HG03175 (cell line): ENCODE measurements at regions not wholly inside any gene's neighbourhood (a gene's known extent, or its start where the extent isn't known, plus 50 kb on each side); places are given as distances from the start of the nearest gene placed in this dataset.

Experiments
- ATAC-seq: cut with Tn5 transposase; IDR thresholded peaks from one replicate; pipeline ENCODE4 v1.9.1; 2021; ENCODE audit warnings: mild to moderate bottlenecking, moderate library complexity; ENCODE audit not compliant: unreplicated experiment

DNA sequence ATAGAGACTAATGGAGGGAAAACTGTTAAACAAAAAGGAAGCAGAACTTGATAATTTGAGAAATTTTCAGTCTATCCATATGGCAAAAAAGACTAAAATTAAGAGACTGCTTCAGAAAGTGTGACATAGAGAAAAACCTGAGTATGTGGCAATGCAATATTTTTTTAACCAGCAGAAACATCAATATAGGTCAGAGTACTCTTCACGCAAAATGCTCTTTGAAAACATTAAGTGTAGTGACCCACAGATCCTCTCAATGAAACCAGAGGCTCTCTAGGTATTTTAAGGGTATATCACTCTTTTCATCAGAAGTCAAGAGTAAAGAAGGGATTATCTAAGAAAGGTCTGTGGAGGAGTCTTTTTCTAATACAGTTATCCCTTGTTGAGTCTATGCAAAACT is 1394.8 kb downstream of the DSC3 start:
- no peak for ATAC-seq

DNA sequence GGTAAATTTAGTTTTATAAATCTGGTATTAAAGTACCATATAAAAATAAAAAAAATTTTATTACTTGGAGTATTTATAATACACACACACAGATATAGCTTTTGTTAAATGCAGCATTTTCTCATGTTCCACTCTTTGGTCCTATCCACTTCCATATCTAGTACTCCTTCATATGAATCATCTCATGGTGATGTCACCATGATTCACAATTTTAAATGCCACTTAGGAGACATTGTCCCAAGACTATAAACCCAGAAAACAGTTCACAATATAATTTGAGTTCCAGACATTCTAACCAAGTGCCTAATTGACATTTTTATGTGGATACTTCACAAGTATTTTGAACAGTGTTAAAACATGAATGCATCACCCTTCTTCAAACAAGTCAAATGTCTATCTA is 1398.3 kb downstream of the DSC3 start:
- ATAC-seq: no peak

DNA sequence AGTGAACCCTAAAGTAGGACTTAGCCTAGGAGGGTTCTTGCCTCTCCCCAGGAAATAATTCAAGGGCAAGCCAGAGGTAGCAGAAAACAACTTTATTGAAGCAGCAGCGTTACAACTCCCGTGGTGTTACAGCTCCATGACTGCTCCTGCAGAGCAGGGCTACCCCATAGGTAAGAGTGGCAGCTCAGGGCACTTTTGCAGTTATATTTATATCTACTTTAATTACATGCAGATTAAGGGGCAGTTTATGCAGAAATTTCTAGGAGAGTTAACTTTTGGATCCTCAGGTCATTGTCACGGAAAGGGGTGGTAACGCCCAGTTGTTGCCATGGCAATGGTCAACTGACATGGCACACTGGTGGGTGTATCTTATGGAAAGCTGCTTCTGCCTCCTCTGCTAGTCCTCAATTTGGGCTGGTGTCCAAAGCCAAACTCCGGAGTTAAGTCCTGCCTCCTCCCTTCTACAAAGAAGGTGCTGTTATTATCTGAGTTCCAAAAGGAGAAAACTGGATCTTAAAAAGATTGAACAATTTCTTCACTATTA is 1413.0 kb downstream of the DSC3 start:
- ATAC-seq: no peak

DNA sequence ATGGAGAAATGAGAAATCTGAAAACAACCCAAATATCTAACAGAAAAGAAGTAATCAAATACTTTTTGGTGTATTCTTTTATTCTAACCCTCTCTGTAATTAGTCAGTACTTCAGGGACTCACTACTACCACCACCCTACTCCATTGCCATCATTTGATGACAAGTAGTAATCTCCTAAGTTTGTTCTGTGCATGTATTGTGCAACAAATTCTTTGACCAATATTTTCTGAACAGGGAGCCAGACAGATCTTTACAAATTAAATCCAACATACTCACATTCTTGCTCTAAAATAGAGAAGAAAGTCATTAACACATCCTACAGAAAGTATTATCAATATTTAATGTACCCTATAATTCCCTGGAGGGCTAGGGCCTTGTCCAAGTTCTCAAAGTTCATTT is 1416.4 kb downstream of the DSC3 start:
- ATAC-seq: no peak

DNA sequence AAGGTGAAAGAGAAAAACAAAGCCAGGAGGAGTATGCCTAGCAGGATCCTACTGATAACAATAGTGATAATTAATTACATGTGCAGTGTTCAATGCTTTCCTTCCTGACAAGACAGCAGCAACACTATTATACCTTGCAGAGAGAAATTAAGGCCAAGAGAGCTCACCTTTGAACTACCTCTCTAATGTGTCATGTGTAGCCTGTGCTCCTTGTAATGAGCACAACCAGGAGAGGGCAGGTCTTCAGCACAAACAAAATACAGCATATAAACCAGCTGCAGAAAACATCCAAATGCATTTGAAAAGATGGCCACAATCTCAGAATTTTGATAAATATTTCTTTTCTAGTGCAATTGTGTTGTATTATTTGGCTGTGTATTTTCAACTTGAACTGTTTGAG is 1425.7 kb downstream of the DSC3 start:
- no peak for ATAC-seq

DNA sequence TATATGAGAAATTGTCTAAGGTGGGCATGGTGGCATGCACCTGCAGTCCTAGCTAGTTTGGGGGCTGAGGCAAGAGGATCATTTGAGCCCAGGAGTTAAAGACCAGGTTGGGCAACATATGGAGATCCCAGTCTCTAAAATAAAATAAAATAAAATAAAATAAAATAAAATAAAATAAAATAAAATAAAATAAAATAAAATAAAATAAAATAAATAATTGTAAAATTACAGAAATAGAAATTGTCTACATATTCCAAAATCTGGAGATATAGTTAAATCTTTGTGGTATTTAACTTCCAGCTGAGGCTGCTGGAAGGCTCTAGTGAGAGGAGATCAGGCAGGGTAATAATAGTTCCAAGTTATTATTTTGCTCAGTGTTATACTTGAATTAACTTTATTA is 1432.1 kb upstream of the CDH2 start:
- ATAC-seq: no peak

DNA sequence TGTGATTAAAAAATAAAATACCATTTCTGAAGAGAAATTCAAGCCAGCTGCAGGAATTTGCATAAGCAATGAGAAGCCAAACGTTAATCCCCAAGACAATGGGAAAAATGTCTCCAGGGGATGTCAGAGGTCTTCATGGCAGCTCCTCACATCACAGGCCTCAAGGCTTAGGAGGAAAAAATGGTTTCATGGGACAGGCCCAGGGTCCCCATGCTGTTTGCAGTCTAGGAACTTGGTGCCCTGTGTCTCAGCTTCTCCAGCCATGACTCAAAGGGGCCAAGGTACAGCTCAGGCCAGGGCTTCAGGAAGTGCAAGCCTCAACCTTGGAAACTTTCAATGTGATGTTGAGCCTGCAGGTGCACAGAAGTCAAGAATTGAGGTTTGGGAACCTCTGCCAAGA is 1428.4 kb upstream of the CDH2 start:
- no peak for ATAC-seq

DNA sequence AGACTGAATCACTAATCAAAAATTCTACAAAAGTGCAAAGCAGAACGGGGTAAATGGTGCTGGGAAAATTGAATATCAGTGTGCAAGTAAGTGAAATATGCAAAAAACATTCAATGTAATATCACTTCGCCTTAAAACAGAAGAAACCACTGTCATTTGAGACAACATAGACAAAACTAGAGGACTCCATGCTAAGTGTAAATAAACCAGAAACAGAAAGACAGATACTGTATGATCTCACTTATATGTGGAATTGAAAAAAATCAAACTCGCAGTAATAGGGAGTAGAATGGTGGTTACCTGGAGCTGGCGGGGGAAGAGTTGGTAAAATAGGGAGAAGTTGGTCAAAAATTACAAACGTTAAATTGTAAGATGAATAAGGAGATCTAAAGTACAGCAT is 1420.0 kb upstream of the CDH2 start:
- ATAC-seq: no peak

DNA sequence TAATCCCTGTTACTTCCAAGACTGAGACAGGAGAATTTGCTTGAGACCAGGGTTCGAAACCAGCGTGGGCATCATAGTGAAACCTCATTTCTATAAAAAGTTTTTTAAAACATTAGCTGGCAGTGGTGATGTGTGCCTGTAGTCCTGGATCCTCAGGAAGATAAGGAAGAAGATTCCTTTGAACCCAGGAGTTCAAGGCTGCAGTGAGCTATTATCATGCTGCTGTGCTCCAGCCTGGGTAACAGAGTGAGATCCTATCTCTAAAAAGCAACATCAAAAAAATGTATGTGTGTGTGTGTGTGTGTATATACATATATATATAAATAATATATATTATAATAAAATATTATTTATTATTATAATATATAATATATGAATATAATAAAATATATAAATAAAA is 1417.6 kb upstream of the CDH2 start:
- no peak for ATAC-seq

DNA sequence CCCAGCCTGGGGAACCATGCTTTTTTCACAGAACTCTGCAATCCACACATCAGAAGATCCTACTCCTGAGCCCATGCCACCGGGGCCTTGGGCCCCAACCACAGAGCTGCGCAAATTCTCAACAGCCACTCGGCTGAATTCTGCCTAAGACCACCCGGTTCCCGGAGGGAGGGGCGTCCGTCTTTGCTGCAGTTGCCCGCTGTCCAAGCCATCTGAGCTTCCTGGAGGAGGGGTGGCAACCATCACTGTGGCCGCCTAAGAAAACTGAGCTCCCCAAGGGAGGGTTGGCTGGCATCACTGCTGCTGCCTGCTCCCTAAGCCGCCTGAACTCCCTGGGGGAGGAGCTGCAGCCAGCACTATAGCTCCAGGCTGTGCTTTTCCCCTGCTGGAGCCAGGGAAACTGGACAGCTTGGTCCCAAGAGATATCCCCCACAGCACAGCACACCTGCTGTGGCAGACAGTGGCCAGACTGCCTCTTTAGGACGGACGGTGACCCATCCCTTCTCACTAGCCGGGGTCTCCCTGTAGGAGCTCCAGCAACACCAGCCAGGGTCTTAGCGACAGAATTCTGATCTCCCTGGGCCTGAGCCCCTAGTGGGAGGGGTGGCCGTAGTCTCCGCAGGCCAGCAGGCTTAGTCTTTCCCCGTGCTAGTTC is 1411.6 kb upstream of the CDH2 start:
- ATAC-seq: no peak

DNA sequence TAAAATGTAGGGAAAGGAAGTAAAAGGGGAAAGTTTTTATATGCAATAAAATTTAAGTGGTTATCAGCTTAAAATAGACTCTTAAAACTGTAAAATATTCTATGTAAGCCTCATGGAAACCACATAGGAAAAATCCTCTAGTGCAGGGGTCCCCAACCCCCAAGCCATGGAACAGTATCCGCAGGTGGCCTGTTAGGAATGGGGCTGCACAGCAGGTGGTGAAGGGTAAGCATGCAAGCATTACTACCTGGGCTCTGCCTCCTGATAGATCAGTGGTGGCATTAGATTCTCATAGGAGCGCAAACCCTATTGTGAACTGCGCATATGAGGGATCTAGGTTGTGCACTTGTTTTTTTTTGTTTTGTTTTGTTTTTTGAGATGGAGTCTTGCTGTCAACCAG is 1409.3 kb upstream of the CDH2 start:
- ATAC-seq: no peak

DNA sequence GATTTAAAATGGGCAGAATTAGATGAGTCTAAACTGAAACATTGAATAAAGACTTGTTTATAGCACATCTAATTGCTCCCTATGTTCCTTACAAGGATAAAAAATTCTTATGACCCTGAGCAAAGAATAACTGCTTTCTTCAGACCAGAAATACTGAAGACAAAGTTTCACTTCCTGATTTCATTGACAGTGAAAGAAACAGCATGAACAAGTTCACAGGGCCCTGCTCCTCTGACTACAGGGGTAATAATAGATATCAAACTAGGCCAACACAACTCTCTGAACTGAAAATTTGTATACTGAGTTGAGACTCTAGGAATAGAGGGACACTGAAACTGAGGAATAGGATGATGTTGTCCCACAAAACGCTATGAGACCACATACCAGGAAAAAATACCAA is 1383.3 kb upstream of the CDH2 start:
- peak; percentile 67 for ATAC-seq

DNA sequence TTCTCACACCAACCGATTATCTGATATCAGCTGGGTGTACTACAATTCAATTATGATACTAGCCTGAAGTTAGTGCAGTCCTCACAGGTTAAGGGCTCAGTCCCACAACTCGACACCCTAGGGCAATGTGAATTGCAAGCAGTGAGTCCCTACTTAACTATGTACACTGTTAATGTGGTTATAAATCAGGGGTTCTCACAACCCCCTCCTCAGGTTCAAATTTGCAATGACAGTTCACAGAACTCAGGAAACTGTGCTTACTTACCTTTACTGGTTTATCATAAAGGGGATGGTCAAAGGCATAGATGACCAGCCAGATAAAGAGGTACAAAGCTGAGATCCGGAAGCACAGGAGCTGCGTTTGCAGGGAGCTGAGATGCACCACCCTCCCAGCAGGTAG is 1379.1 kb upstream of the CDH2 start:
- ATAC-seq: no peak

DNA sequence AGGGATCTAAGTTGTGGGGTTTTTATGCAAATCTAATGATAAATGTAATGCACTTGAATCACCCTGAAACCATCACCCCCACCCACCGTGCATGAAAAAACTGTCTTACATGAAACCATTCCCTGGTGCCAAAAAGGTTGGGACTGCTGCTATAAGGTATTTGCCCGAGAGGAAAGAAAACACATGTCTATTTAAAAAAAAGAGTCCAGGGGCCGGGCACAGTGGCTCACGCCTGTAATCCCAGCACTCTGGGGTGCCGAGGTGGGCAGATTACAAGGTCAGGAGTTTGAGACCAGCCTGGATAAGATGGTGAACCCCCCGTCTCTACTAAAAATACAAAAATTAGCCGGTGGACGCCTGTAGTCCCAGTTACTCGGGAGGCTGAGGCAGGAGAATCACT is 1372.8 kb upstream of the CDH2 start:
- no peak for ATAC-seq

DNA sequence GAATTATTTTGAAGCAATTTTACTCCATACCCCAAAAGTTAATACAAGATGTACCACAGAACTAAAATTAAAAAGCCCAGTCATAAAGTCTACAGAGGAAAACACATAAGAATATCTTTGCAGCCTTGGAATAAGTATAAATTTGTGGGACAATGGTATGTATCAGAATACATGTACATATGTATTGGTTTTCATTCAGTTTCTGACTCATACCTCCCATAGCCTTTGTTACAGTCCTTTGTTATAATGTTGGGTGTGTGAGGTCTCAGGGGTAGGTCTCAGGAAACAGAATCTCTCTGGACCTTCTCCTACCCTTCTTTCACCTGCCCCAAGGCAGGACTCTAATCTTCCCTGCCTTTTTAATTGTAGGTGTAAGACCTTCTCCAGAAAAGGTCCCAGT is 1370.7 kb upstream of the CDH2 start:
- no peak for ATAC-seq

DNA sequence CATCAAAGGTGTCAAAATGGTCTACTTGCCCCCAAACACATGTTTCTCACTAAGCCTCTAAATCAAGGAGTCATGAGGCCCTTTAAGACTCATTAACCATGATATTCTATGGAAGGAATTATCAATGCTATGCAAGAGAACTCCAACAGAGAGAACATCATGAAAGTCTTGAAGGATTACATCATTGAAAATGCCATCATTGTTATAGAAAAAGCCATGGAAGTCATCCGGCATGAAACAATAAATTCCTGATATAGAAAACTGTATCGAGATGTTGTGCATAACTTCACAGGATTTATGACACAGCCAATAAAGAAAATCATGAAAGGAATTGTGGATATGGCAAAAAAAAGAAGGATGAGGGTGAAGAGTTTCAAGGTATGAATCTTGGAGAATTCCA is 1363.6 kb upstream of the CDH2 start:
- no peak for ATAC-seq

DNA sequence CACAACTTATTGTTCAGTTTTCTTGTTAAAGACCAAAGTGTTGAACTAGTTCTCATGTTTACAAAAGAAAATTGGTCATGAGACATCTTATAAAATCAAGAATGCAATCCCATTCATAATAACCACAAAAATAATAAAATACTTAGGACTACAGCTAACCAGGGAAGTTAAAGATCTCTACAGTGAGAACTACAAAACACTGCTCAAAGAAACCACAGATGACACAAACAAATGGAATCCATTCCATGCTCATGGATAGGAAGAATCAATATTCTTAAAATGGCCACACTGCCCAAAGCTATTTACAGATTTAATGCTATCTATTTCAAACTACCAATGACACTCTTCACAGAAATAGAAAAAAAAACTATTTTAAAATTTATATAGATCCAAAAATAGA is 1354.8 kb upstream of the CDH2 start:
- no peak for ATAC-seq

DNA sequence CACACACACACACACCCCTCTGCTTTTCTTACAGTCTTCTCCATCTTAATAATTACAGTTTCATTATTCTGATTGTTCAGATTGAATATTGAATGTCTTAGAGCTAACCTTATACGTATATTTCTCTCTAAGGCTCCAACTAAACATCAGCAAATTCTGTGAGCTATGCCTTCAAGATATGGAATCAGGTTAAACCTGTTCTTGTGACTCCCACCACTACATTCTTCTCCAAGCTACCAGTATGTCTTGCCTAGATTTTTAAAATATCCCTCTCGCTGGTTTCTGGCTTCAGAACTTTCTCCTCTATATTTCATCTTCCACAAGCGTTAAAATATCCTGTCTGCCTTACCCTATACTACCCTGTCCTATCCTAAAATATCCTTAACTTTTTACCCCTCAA is 1346.4 kb upstream of the CDH2 start:
- ATAC-seq: no peak

DNA sequence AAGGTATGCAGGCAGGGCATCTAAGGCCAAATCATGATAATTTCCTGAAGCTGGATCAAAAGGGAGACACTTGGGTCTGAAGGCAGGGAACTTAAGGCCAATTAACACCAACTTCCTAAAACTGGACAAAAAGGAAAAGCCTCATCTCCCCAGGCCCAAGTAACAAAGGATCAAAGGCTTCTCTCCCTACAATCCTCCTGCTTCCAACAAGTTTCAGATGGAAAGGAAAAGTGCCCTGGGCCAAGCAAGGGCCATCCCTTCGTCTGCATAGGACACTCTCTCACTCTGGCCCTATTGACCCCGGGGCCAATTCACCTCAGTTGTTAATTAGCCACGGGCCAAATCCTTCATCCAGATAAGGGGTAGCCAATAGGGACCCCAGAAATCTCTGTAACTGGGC is 1335.8 kb upstream of the CDH2 start:
- ATAC-seq: no peak

DNA sequence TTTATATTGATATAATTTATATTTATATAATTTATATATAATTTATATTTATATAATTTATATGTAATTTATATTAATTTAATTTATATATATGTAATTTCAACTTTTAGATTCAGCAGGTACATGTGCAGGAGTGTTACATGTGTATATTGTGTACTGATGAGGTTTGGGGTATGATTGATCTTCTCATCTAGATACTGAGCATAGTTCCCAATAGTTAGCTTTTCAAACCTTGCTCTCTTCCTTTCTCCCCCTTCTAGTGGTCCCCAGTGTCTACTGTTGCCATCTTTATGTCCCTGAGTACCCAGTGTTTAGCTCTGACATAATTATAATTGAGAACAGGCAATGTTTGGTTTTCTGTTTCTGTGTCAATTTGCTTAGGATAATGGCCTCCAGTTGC is 1335.3 kb upstream of the CDH2 start:
- no peak for ATAC-seq

DNA sequence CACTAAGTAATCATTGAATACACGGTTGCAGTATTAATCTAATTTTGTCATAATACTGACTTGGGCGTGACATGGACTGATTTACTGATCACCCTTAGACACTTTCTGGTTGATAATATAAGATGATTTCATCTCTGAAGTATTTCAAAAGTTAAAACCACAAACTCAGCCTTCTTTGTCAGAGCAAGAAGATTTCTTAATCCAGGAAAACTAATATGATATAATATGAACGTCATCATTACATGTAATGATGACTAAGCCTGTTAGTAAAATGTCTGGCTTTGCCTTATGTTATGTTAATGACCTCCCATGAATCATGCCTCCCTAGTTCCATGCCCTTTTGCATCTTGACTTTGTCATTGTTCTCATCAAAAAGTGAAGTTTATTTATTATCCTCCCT is 1325.0 kb upstream of the CDH2 start:
- no peak for ATAC-seq

DNA sequence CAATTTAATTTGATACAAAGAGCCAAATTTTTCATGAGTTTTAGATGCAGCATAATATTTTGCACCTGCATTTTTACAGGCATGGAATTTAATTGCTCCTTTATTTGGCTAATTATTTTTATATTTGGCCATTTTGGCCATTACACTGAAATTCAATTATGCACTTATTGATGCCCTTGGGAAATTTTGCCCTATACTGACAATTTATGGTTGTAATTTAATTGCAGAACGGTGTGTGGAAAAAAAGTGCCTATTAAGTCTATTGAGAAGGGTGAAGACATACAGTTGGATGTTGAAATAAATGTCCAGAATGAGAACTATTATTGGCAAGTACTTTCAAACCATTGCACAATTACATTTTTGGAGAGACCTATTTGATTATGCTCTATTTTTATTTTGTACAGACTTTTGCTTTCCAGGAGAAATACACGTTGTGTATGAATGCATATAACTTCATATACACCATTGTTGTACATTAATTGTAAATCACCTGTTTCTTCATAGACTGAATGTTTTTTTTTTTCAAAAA is 1319.3 kb upstream of the CDH2 start:
- no peak for ATAC-seq

DNA sequence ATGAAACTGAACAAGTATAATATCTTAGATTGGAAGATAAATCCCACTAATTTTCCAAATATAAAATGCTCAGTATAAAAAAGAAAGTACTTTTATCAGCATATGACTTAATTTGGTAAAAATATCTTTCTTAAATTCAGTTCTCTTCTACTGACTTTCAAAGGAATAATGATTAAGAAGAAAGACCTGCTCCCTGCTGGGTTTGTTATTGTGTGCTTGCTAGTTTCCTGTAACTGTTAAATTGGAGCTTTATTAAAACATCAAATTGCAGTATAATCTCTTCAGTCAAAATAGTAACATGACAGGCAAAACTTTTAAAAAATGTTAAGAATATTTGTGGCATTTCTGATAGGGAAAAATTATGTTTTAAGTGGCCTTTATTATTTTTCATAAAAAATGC is 1317.4 kb upstream of the CDH2 start:
- ATAC-seq: no peak
